GM20000 (cell line): ENCODE measurements at regions not wholly inside any gene's neighbourhood (a gene's known extent, or its start where the extent isn't known, plus 50 kb on each side); places are given as distances from the start of the nearest gene placed in this dataset.

Experiments used
- DNase-seq: peaks from one replicate; pipeline ENCODE4 v3.0.0; 2012; ENCODE audit warnings: low spot score
- CTCF ChIP-seq: IDR thresholded peaks from 2 replicates; pipeline ENCODE4 v1.5.1; 2012; ENCODE audit warnings: mild to moderate bottlenecking, control low read depth; ENCODE audit errors: extremely low read depth, missing control alignments

GRCh38 chr1:3954170-3955169, 54.4 kb upstream of the C1orf174 start:
- no peak for DNase-seq
- no peak for TF ChIP-seq CTCF

GRCh38 chr1:3955196-3955772, 55.2 kb upstream of the C1orf174 start:
- no peak for TF ChIP-seq CTCF
- no peak for DNase-seq

- no peak for DNase-seq
- no peak for TF ChIP-seq CTCF
Measured at GRCh38 chr1:3956527-3957170, 56.6 kb upstream of the C1orf174 start.

DNA sequence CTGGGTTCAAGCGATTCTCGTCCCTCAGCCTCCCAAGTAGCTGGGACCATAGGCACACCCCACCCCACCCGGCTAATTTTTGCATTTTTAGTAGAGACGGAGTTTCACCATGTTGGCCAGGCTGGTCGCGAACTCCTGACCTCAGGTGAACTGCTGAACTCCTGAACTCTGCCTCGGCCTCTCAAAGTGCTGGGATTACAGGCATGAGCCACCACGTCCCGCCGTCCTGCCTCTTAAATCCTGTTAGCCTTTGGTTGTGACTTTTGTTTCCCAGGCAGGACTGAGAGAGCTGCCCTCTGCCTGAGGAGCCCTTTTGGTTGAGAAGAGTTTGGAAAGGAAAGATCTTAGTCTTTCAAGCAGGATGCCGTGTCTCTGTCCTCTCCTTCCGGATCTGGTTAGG, 59.3 kb upstream of the C1orf174 start:
- DNase-seq: no peak
- TF ChIP-seq CTCF: no peak

DNA sequence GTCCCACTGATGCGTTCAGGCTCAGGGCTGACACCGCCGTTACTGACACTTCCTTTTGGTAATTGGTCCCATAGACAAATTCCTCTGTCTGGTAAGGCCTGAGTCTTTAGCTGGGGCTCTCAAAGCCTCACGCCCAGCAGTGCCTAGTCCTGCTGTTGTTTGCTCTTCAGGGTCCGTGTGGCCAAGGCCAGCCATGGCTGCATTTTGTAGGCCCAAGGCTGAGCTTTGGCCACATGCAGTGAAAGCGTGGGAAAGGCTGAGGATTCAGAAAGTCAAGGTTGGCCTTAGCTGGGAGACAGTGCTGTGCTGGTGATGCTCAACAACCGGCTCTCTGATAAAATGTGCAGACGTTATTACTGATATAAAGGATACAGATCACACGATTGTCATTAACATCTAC, 63.5 kb upstream of the C1orf174 start:
- no peak for DNase-seq
- TF ChIP-seq CTCF: no peak

DNA sequence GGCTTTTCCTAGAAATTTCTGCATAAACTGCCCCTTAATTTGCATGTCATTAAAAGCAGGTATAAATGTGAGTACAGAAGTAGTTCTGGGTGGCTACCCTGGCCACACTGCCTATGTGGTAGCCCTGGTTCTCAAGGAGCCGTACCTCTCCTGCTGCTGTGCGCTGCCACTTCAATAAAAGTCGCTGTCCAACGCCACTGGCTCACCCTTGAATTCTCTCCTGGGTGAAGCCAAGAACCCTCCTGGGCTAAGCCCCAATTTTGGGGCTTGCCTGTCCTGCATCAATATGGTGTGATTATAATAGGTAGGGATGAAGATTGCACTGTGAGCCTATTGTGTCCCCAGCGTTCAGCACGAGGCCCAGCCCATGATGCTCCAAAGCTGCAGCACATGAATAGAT, 65.6 kb upstream of the C1orf174 start:
- TF ChIP-seq CTCF: no peak
- DNase-seq: no peak

DNA sequence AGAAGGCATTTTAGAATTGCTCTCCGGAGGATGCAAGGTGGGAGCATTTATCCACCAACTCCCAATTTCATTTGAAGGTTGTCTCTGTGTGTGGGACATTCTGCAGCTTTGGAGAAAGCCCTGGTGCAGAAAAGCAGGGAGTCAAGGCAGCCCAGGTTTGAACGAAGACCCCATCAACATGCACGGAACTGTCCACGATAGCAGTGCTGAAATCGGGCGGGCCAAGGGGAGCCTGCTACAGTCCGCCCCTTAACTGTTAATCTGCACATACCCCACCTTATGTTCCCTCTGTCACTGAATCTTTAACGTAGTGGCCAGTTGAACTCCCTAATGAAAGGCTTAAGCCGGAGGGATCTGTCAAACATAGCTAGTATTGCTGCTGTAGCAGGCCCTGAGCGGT, 68.8 kb upstream of the C1orf174 start:
- no peak for TF ChIP-seq CTCF
- DNase-seq: no peak
